B cell (primary cell): ENCODE measurements at regions not wholly inside any gene's neighbourhood (a gene's known extent, or its start where the extent isn't known, plus 50 kb on each side); places are given as distances from the start of the nearest gene placed in this dataset.

Source experiments
- CTCF ChIP-seq: fragments of 200-600 bp; IDR thresholded peaks from one replicate; pipeline ENCODE4 v1.8.0; 2022; ENCODE audit warnings: antibody characterized with exemption, mild to moderate bottlenecking
- EZH2 ChIP-seq: IDR thresholded peaks from 2 replicates; pipeline ENCODE4 v1.6.1; 2012; ENCODE audit warnings: borderline replicate concordance, low read depth, mild to moderate bottlenecking, moderate library complexity, low read length; ENCODE audit not compliant: insufficient read depth, poor library complexity, severe bottlenecking

DNA sequence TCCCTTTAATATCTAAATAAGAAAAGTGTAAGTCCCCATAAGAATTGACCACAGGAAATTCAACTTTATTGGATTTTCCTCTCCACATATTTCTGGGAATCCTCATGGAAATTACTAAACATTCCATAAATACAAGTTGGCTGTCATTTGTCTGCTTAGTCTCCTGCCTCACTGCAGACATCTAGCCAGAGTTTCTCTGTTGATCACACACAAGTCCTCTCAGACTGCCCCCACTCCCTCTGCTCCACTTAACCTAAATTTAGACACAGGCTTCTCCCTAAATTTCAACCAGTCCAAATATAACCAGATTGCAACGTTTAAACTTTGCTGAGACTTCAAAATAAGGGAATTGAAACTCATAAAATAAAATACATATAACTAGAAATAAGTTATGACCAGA, 982.1 kb downstream of the DTWD2 start:
- no peak for TF ChIP-seq CTCF
- TF ChIP-seq EZH2: no peak
